HG03469 (cell line): ENCODE measurements at regions not wholly inside any gene's neighbourhood (a gene's known extent, or its start where the extent isn't known, plus 50 kb on each side); places are given as distances from the start of the nearest gene placed in this dataset.
A peak's percentile ranks its signal among the peaks of the same experiment; 100 is the strongest.
"Not testable (repeated sequence)": the region's sequence is repeated elsewhere in the genome, so short reads cannot be mapped to it uniquely, and the experiment has no call there.

ENCODE experiments used
- ATAC-seq: cut with Tn5 transposase; IDR thresholded peaks from one replicate; pipeline ENCODE4 v1.9.1; 2021; ENCODE audit warnings: mild to moderate bottlenecking, moderate library complexity, moderate number of reproducible peaks; ENCODE audit not compliant: unreplicated experiment

GRCh38 chr4:64829749-64830148, 420.5 kb upstream of the TECRL start:
- ATAC-seq, result no peak

DNA sequence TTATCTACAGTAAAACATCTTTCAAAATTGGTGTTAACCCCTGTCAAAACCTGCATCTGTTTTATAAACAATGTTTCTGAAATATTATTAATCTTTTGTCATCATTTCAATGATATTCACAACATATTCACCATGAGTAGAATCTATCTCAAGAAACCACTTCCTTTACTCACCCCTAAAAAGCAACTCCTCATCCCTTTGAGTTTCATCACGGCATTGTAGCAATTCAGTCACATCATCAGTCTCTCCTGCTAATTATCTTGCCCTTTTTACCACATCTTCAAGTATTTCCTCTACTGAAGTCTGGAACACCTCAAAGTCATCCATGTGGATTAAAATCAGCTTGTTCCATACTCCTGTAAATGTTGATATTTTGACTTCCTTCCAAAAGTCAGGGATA, 415.3 kb upstream of the TECRL start:
- no peak for ATAC-seq

GRCh38 chr4:64822405-64822804, 413.2 kb upstream of the TECRL start:
- ATAC-seq, result no peak

GRCh38 chr4:64821219-64821976, 412.1 kb upstream of the TECRL start:
- no peak for ATAC-seq

DNA sequence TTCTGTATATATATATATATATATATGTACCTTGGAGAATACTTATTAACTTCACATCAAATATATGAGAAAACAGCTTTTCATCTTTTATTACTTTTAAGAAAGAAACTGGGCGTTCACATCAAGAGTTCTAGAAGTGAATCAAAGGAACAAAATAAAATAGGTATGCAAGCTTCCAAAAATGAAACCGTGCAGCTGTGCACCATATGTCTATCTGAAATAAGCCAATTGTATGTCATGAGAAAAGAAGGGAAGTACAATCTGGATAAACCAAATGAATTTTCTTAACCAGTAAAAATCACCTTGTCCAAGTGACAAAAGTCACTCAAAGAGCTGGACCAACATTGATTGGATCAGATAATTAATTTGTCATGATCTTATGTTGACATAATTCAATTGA, 405.4 kb upstream of the TECRL start:
- no peak for ATAC-seq

DNA sequence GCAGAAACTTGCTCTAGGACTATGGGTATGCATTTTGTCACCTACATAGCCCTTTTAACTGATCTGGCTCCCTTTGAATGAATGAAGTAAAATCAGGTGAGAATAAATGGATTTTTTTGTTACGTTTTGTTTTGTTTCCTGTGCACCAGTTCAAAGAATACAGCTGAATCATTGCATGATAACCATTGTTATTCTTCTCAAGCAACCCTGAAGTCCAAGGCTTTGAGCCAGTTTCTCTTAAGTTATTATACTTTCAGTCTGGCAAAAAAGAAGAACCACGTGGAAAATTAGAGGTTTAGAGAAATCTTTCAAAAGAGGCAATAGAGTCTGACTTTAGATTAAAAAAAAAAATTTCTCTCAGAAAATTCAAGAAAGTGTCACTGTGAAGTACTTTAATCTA, 398.6 kb upstream of the TECRL start:
- no peak for ATAC-seq

DNA sequence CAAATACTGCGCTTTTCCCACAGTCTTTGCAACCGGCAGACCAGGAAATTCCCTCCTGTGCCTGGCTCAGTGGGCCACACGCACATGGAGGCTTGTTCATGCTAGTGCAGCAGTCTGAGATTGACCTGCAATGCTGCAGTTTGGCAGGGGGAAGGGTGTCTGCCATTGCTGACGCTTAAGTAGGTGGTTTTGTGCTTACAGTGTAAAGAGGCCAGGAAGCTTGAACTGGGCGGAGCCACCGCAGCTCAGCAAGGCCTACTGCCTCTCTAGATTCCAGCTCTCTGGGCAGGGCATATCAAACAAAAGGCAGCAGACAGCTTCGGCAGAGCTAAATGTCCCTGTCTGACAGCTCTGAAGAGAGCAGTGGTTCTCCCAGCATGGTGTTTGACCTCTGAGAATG, 390.5 kb upstream of the TECRL start:
- no peak for ATAC-seq

DNA sequence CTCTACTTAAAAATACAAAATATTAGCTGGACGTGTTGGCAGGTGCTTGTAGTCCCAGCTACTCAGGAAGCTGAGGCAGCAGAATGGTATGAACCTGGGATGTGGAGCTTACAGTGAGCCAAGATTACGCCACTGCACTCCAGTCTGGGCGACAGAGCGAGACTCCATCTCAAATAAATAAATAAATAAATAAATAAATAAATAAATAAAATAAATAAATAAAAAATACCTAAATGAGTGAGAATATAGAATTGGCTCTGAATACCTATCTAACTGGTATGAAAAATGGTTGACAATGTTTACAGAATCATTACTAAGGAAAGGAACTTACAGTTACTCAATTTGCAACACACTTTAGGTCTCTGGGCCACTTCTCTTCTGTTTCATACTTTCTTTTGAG, 389.6 kb upstream of the TECRL start:
- ATAC-seq, result not testable (repeated sequence)

GRCh38 chr4:64796581-64796980, 387.3 kb upstream of the TECRL start:
- ATAC-seq, result no peak

- ATAC-seq, result no peak
Measured at GRCh38 chr4:64784125-64784524, 374.9 kb upstream of the TECRL start.

DNA sequence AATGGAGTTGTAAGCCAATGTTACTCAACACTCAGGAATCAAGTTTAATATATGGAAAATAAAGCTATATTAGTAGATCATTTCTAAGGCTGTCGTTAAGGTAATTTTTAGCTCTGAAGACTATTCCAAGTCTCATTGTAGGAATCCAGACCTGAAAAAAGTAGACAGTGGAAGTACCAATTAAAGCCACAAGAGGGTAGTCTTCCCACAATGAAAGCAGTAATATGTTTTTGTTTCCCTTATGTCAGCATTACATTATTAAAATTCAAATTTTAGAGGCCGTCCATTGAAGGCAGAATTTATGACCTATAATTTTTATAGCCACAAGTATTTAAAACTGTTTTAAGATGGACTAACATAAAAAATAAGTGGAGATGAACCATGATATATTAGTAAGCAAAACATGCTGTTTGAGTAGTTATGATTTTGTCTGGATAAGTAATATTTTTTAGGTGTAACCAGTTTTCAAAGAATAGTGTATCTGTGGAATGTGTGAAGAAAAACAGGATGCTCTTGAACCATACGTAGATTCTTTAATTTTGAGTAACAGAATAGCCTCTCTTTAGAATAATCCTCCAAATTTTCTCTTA, 372.6 kb upstream of the TECRL start:
- peak; percentile 62 for ATAC-seq

- ATAC-seq, result no peak
Measured at GRCh38 chr4:64780664-64781063, 371.4 kb upstream of the TECRL start.

GRCh38 chr4:64777286-64777685, 368.0 kb upstream of the TECRL start:
- no peak for ATAC-seq

DNA sequence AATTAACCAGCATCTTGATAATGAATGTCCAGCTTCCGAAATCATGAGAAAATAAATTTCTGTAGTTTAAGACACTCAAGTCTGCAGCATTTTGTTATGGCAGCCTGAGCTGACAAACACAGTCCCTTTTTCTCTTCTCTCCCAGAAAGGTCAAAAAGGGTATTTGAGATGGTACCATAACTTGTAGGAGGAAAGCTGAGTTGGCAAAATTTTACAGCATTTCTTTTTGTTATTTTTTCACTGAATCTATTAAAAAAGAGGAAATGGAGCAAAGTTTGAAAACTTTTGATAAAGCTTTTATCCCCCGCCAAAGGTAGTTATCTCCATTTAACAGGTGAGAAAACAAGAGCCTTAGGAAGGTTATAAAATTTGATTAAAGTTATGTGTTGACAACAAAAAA, 367.6 kb upstream of the TECRL start:
- no peak for ATAC-seq

GRCh38 chr4:64774626-64775025, 365.4 kb upstream of the TECRL start:
- ATAC-seq, result no peak

GRCh38 chr4:64771149-64771548, 361.9 kb upstream of the TECRL start:
- no peak for ATAC-seq

GRCh38 chr4:64767547-64767946, 358.3 kb upstream of the TECRL start:
- no peak for ATAC-seq

DNA sequence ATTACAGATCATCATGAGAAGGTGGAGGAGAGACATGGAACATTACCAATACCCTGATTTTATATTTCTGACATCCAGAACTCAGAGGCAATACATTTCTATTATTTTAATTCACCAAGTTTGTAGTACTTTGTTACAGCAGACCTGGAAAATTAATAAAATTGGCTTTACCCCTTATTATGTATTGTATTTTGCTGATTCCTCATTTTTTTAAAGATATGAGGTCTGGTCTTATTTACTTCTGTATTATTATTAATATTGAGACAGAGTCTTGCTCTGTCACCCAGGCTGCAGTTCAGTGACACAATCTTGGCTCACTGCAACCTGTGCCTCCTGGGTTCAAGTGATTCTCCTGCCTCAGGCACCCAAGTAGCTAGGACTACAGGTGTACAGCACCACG, 357.3 kb upstream of the TECRL start:
- ATAC-seq, result no peak

DNA sequence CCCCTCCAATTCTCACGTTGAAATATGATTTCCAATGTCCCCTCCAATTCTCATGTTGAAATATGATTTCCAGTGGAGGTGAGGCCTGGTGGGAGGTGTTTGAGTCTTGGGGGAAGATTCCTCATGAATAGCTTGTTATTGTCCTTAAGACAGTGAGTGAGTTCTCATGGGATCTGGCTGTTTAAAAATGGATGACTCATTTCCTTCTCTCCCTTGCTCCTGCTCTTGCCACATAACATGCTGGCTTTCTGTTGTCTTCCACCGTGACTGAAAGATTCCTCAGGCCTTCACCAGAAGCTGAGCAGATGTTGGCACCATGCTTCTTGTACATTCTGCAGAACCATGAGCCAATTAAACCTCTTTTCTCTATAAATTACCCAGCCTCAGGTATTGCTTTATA, 346.8 kb upstream of the TECRL start:
- ATAC-seq, result no peak

DNA sequence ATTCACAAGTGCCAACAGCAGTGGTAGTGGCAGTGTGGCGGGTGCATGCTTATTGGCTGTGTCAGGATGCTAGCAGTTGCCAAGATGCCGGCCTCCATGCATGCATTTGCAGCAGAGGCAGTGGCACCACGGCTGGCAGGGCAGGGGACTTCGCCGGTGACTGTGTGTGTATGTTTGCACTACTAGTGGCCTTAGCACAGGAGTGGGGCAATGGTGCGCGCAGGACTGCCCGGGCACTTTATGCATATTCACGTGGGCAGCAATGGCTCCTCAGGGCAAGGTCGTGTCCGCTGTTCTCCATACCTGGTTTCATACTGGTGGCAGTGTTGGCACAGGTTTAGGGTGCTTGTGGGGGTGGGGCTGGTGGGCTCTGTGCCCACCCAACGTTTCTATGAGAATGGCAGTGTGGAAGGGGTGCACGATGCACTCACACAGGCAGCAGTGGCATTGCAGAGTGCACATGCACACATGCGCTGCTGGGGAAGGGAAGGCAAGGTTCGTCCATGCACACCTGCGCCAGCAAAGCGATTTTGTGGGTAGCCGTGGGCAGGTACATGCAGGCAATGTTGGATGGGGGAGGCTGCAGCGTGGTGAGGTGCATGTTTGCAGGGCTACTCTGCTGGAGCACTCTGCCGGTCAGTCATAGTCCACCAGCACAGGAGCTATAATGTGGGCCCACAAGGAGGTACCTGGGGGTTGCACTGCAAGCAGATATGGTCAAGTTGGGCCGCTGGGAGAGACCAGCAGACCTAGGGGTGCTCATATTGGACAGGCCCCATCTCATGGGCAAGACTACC, 338.9 kb upstream of the TECRL start:
- no peak for ATAC-seq

- ATAC-seq, result no peak
Measured at GRCh38 chr4:64738240-64738639, 329.0 kb upstream of the TECRL start.

DNA sequence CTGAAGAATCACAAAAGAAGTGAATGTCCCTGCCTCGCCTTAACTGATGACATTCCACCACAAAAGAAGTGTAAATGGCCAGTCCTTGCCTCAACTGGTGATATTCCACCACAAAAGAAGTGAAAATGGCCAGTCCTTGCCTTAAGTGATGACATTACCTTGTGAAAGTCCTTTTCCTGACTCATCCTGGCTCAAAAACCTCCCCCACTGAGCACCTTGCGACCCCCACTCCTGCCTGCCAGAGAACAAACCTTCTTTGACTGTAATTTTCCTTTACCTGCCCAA, 328.5 kb upstream of the TECRL start:
- not testable (repeated sequence) for ATAC-seq
